ENCODE measurements at regions not wholly inside any gene's neighbourhood (a gene's known extent, or its start where the extent isn't known, plus 50 kb on each side); places are given as distances from the start of the nearest gene placed in this dataset.

DNA sequence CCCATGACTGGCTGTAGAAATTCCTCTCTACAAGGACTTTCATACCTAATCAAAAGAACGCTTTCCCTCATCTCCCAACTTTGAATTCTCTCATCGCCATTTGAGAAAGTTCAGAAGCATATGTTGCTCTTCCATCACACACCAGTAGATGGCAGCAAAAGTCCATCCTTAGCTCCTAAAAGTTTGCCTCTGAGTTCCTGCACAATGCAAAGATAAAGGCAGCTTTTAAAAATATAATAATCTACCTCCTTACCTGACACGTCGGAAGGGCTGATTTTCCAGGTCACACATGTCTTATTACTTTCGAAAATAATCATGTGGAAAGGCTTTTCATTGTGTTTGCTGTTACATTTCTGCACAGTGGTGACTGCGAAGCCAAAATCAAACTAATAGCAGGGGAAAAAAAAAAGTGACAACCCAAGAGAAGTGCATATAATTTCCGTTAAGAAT lies 456.7 kb upstream of the SEL1L start:
- Histone ChIP-seq H3K9me3 (ENCODE audit: low read length) (no peaks in the 10 kb centered on the region), H3K9me2 (ENCODE audit: low read depth, low read length) (no peaks in the 10 kb centered on the region), H3K4me1 (ENCODE audit: insufficient read depth, low read length, severe bottlenecking) (no peaks in the 10 kb centered on the region), H3K27ac (ENCODE audit: low read depth, low read length, poor library complexity, severe bottlenecking) (no peak overlapping the region), H3K4me2 (ENCODE audit: low read length) (no peak overlapping the region), H4K20me1 (ENCODE audit: insufficient read depth, low read length) (no peaks in the 10 kb centered on the region), H3K9ac (ENCODE audit: low read length) (no peak overlapping the region), H3K36me3 (ENCODE audit: insufficient read depth, low read length) (no peaks in the 10 kb centered on the region), H3F3A (ENCODE audit: insufficient read depth, low read length) (no peaks in the 10 kb centered on the region), H3K27me3 (ENCODE audit: insufficient read depth, low read length) (no peaks in the 10 kb centered on the region), H3K79me2 (ENCODE audit: insufficient read depth, low read length) (no peaks in the 10 kb centered on the region), H3K4me3 (ENCODE audit: low read depth, low read length, poor library complexity, severe bottlenecking) (no peak overlapping the region), H2AFZ (ENCODE audit: low read length) (no peak overlapping the region)
- TF ChIP-seq EZH2 (IDR thresholded peaks at IDR 0.05; ENCODE audit: borderline replicate concordance, low read length) (no peak), CTCF (IDR thresholded peaks at IDR 0.05; ENCODE audit: low read length) (peak; percentile 78)

GRCh38 chr14:81991998-81992397 lies 458.3 kb upstream of the SEL1L start:
- Histone ChIP-seq H3K4me1 (ENCODE audit: insufficient read depth, low read length, severe bottlenecking) (no peaks in the 10 kb centered on the region), H2AFZ (ENCODE audit: low read length) (no peak overlapping the region), H3F3A (ENCODE audit: insufficient read depth, low read length) (no peaks in the 10 kb centered on the region), H3K9me3 (ENCODE audit: low read length) (no peaks in the 10 kb centered on the region), H3K36me3 (ENCODE audit: insufficient read depth, low read length) (no peaks in the 10 kb centered on the region), H3K79me2 (ENCODE audit: insufficient read depth, low read length) (no peaks in the 10 kb centered on the region), H3K27ac (ENCODE audit: low read depth, low read length, poor library complexity, severe bottlenecking) (no peak overlapping the region), H4K20me1 (ENCODE audit: insufficient read depth, low read length) (no peaks in the 10 kb centered on the region), H3K27me3 (ENCODE audit: insufficient read depth, low read length) (no peaks in the 10 kb centered on the region), H3K4me3 (ENCODE audit: low read depth, low read length, poor library complexity, severe bottlenecking) (no peak overlapping the region), H3K9ac (ENCODE audit: low read length) (no peak overlapping the region), H3K9me2 (ENCODE audit: low read depth, low read length) (no peaks in the 10 kb centered on the region), H3K4me2 (ENCODE audit: low read length) (no peak overlapping the region)
- TF ChIP-seq CTCF (IDR thresholded peaks at IDR 0.05; ENCODE audit: low read length) (peak; percentile 36; the same call in 1 of the 2 replicates), EZH2 (IDR thresholded peaks at IDR 0.05; ENCODE audit: borderline replicate concordance, low read length) (no peak)

- no peak overlapping the region for H3K27ac ChIP-seq (ENCODE audit: low read depth, low read length, poor library complexity, severe bottlenecking)
- H3K9me3 ChIP-seq (ENCODE audit: low read length): no peaks in the 10 kb centered on the region
- no peaks in the 10 kb centered on the region for H4K20me1 ChIP-seq (ENCODE audit: insufficient read depth, low read length)
- no peaks in the 10 kb centered on the region for H3K4me1 ChIP-seq (ENCODE audit: insufficient read depth, low read length, severe bottlenecking)
- H2AFZ ChIP-seq (ENCODE audit: low read length): no peak overlapping the region
- no peaks in the 10 kb centered on the region for H3K79me2 ChIP-seq (ENCODE audit: insufficient read depth, low read length)
- no peak overlapping the region for H3K4me3 ChIP-seq (ENCODE audit: low read depth, low read length, poor library complexity, severe bottlenecking)
- TF ChIP-seq CTCF (IDR thresholded peaks at IDR 0.05; ENCODE audit: low read length) (no peak), EZH2 (IDR thresholded peaks at IDR 0.05; ENCODE audit: borderline replicate concordance, low read length) (no peak)
- no peak overlapping the region for H3K9ac ChIP-seq (ENCODE audit: low read length)
- H3F3A ChIP-seq (ENCODE audit: insufficient read depth, low read length): no peaks in the 10 kb centered on the region
- no peak overlapping the region for H3K4me2 ChIP-seq (ENCODE audit: low read length)
- no peaks in the 10 kb centered on the region for H3K9me2 ChIP-seq (ENCODE audit: low read depth, low read length)
- H3K36me3 ChIP-seq (ENCODE audit: insufficient read depth, low read length): no peaks in the 10 kb centered on the region
- no peaks in the 10 kb centered on the region for H3K27me3 ChIP-seq (ENCODE audit: insufficient read depth, low read length)
These were observed 459.8 kb upstream of the SEL1L start for GRCh38 chr14:81993432-81993831.
